A673 (cell line): ENCODE measurements at regions not wholly inside any gene's neighbourhood (a gene's known extent, or its start where the extent isn't known, plus 50 kb on each side); places are given as distances from the start of the nearest gene placed in this dataset.

Source experiments
- CTCF ChIP-seq: fragments of 300-800, 200-600 bp; sonication (generic); conservative IDR thresholded peaks from 2 replicates; pipeline ENCODE4 v1.5.1; 2017; ENCODE audit warnings: low read depth, mild to moderate bottlenecking, antibody characterized with exemption, low read length, moderate library complexity, mixed read lengths
- EZH2 ChIP-seq: fragments of 200-600 bp; sonication (generic); IDR thresholded peaks from 2 replicates; pipeline ENCODE4 v1.6.1; 2017; ENCODE audit warnings: borderline replicate concordance, low read depth, mild to moderate bottlenecking, mixed read lengths, antibody characterized with exemption, low read length; ENCODE audit not compliant: poor library complexity, severe bottlenecking

- TF ChIP-seq CTCF = no peak
- no peak for TF ChIP-seq EZH2
These were observed 110.9 kb upstream of the C1orf174 start for GRCh38 chr1:4010814-4011605.
